Thyroid gland (tissue), 4 donors: ENCODE measurements at regions not wholly inside any gene's neighbourhood (a gene's known extent, or its start where the extent isn't known, plus 50 kb on each side); places are given as distances from the start of the nearest gene placed in this dataset.

Source experiments
- CTCF ChIP-seq, 6 experiments: fragments of 200-600 bp in 3 of 6; fragments of 450-650 bp in 3 of 6; sonication (generic) in 3 of 6; IDR thresholded peaks; one replicate each; pipeline ENCODE4 v1.5.1; 2016 to 2019; ENCODE audit warnings: antibody characterized with exemption in 6 of 6, mild to moderate bottlenecking in 2 of 6, inconsistent platforms in 1 of 6, moderate library complexity in 1 of 6
- POLR2A ChIP-seq, 2 donors: fragments of 450-650 bp; IDR thresholded peaks; one replicate each; pipeline ENCODE4 v1.6.1; 2017; ENCODE audit warnings: antibody characterized with exemption in 2 of 2, mild to moderate bottlenecking in 2 of 2, moderate library complexity in 1 of 2

- TF ChIP-seq CTCF (IDR thresholded peaks at IDR 0.05): no peak
- TF ChIP-seq POLR2A (IDR thresholded peaks at IDR 0.05): no peak
Observed at GRCh38 chr4:165684177-165684805, 188.7 kb upstream of the TLL1 start.
